AG10803 (cell line): ENCODE measurements at regions not wholly inside any gene's neighbourhood (a gene's known extent, or its start where the extent isn't known, plus 50 kb on each side); places are given as distances from the start of the nearest gene placed in this dataset.
A peak's percentile ranks its signal among the peaks of the same experiment; 100 is the strongest.

Source experiments
- DNase-seq: peaks from one replicate; pipeline ENCODE4 v3.0.0; 2010; ENCODE audit warnings: low read depth
- H3K4me3 ChIP-seq: 2 replicates; pipeline ENCODE4 v1.5.1; 2011; ENCODE audit warnings: mild to moderate bottlenecking, low read length, control low read depth
- TF ChIP-seq, protein P1 (sequence below): conservative IDR thresholded peaks from 2 replicates; pipeline ENCODE4 v1.5.1; 2011; ENCODE audit warnings: mild to moderate bottlenecking, low read length, control low read depth, inconsistent platforms

DNA sequence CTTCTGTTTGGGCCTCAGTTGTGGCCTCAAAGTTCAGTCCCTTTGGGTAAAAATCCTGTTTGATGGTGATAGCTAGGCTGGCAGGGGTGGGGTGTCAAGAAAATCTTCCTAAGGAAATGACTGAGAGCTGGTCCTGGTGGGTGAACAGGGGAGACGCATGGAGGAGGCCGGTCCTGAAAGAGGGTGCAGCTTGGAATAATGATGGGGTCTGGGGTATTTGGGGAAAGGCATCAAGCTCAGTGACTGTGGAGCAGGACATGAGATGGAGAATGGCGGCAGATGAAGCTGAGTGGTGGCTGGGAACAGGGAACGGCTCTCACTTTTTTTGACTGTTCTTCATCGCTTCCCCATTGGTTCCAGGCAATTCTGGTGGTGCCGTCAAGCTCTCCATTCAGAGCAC is 140.7 kb upstream of the PKDCC start:
- H3K4me3 ChIP-seq = no peak overlapping the region
- TF ChIP-seq, protein P1, sequence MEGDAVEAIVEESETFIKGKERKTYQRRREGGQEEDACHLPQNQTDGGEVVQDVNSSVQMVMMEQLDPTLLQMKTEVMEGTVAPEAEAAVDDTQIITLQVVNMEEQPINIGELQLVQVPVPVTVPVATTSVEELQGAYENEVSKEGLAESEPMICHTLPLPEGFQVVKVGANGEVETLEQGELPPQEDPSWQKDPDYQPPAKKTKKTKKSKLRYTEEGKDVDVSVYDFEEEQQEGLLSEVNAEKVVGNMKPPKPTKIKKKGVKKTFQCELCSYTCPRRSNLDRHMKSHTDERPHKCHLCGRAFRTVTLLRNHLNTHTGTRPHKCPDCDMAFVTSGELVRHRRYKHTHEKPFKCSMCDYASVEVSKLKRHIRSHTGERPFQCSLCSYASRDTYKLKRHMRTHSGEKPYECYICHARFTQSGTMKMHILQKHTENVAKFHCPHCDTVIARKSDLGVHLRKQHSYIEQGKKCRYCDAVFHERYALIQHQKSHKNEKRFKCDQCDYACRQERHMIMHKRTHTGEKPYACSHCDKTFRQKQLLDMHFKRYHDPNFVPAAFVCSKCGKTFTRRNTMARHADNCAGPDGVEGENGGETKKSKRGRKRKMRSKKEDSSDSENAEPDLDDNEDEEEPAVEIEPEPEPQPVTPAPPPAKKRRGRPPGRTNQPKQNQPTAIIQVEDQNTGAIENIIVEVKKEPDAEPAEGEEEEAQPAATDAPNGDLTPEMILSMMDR = no peak
- no peak for DNase-seq

DNA sequence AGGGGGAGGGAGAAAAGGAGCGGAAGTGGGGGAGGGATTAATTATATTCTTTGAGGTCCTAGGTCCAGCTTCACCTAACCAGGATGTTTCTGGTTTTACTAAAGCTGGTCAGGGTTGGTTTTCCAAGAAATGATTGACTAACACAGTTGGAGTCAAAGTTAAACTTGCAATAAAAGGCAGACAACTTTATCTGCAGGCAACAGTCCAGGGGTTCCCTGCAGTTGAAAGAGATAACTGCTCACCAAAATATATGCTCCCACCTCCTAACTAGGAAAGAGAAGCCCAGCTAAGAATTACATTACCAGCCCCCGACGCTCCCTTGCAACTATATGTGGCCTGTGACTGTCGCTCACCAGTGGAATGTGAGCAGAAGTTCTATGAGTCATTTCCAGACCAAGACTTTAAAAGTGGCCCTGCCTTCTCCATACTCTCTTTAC is 140.0 kb upstream of the PKDCC start:
- H3K4me3 ChIP-seq = no peak overlapping the region
- DNase-seq = no peak
- TF ChIP-seq, protein P1 = no peak

DNA sequence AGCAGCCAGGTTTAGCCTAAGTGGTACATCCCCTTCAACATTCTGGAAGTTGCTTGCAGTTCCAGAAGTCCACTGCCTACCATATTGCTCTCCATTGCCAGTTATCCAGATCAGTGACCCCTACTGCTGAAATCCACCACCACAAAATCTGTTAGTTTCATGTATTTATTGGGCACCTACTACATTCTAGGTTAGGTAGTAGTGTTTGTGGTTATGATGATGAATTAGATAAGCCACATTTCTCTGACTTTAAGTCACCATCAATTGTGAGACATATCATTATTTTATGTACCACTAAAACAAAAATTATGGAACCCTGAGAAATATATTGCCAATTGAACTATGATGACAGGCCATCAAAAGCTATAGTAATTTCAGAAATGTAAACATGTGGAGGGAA is 139.5 kb upstream of the PKDCC start:
- no peak for DNase-seq
- TF ChIP-seq, protein P1 = no peak

DNA sequence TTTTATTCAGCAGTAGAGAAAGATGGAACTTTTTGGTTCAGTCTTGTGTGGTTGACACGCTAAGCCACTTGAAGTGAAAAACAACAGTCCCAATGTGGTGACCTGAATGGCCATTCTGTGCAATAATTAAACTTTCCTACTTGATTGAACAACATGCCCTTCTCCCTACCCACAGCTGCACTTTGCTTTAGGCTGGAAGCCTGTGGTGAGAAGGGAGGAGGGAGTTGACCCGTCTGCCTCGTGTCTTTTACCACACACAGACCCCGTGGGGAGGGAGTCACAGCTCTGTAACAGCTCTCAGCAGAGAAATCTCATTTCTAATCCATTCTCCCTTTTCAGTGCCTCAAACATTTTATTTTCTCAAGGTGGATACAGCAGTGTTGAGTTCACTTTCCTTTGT is 138.2 kb upstream of the PKDCC start:
- no peak for DNase-seq
- TF ChIP-seq, protein P1 = no peak
- H3K4me3 ChIP-seq = no peak overlapping the region

More for the DNA sequence above, 139.5 kb upstream of the PKDCC start:
- H3K4me3 ChIP-seq = no peak overlapping the region

DNA sequence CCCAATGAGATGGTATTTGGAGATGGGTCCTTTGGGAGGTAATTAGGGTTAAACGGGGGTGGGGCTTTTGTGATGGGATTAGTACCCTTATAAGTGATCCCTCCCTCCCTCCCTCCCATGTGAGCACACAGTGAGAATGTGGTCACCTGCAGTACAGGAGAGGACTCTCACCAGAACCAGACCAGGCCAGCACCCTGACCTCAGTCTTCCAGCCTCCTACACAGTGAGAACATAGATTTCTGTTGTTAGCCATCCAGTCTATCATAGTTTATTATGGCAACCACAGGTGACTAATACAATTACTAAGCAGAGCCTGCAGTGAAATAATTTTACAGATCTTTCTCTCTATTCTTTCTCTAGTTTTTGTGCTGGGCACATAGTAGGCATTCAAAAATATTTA is 137.7 kb upstream of the PKDCC start:
- TF ChIP-seq, protein P1 = no peak

DNA sequence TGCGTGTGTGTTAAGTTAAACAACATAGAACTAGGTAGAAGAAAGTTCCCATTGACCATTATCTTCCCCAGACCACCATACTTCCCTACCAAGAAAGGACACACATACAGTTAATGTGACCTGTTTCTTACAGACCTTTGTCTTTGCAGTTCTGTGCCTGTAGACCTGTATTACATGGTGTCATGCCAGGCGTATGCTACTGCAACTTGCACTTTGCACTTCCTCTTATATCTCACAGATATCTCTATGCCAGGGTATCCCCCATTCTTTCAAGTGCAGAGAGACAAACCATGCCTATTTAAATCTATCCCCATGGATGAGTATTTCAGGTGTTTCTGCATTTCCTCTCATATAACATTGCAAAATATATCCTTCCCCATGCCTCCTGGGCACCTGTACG is 136.8 kb upstream of the PKDCC start:
- no peak for DNase-seq
- no peak overlapping the region for H3K4me3 ChIP-seq
- TF ChIP-seq, protein P1 = no peak

More for the DNA sequence above, 137.7 kb upstream of the PKDCC start:
- H3K4me3 ChIP-seq = no peak overlapping the region
- peak; percentile 54 for DNase-seq

DNA sequence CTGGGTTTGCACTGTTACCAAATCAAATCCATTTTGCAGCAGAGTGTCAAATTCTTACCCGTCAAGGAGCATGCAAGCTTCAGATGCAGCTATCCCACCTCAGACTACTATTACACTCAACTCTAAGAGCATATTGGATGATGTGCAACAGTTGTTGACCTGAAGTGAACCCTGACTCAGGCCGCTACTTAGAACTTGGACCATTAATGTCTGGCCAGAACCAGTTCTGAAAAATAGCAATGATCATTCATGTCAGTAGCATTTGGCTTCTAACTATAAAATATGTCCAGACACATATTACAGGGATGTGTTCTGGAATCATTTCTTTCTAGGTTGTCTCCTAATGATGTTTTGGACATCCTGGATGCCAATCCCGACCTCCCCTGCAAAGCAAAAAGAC is 135.5 kb upstream of the PKDCC start:
- TF ChIP-seq, protein P1 = no peak
- DNase-seq = peak; percentile 42
- H3K4me3 ChIP-seq = no peak overlapping the region
